Loucy (cell line): ENCODE measurements at regions not wholly inside any gene's neighbourhood (a gene's known extent, or its start where the extent isn't known, plus 50 kb on each side); places are given as distances from the start of the nearest gene placed in this dataset.
"Not testable (repeated sequence)": the region's sequence is repeated elsewhere in the genome, so short reads cannot be mapped to it uniquely, and the experiment has no call there.

Experiments
- H2AFZ ChIP-seq: fragments of 200-600 bp; sonication (generic); 2 replicates; pipeline ENCODE4 v1.6.0; 2016; ENCODE audit warnings: antibody characterized with exemption, mild to moderate bottlenecking, low read length, moderate library complexity
- H3F3A ChIP-seq: fragments of 200-600 bp; 2 replicates; pipeline ENCODE4 v1.6.0; 2016; ENCODE audit warnings: antibody characterized with exemption, low read depth, mild to moderate bottlenecking
- H3K27me3 ChIP-seq: fragments of 200-600 bp; sonication (generic); 2 replicates; pipeline ENCODE4 v1.6.1; 2014; ENCODE audit warnings: low read length, mild to moderate bottlenecking; ENCODE audit not compliant: insufficient read depth, poor library complexity, severe bottlenecking
- H3K36me3 ChIP-seq: fragments of 200-600 bp; sonication (generic); 2 replicates; pipeline ENCODE4 v1.6.1; 2016; ENCODE audit warnings: low read length; ENCODE audit not compliant: insufficient read depth
- H3K4me1 ChIP-seq: fragments of 200-600 bp; sonication (generic); 2 replicates; pipeline ENCODE4 v1.5.1; 2014; ENCODE audit warnings: low read length, mild to moderate bottlenecking; ENCODE audit not compliant: insufficient read depth, poor library complexity, severe bottlenecking
- H3K4me2 ChIP-seq: fragments of 200-600 bp; sonication (generic); 2 replicates; pipeline ENCODE4 v1.6.0; 2014; ENCODE audit warnings: antibody characterized with exemption, low read length, low read depth, mild to moderate bottlenecking; ENCODE audit not compliant: poor library complexity, severe bottlenecking
- H3K4me3 ChIP-seq: fragments of 200-600 bp; sonication (generic); 2 replicates; pipeline ENCODE4 v1.5.1; 2014; ENCODE audit warnings: low read length, mild to moderate bottlenecking, mixed read lengths; ENCODE audit not compliant: poor library complexity, severe bottlenecking
- H3K79me2 ChIP-seq: fragments of 200-600 bp; sonication (generic); 2 replicates; pipeline ENCODE4 v1.6.1; 2014; ENCODE audit warnings: low read length; ENCODE audit not compliant: insufficient read depth
- H3K9ac ChIP-seq: fragments of 200-600 bp; sonication (generic); 2 replicates; pipeline ENCODE4 v1.6.0; 2014; ENCODE audit warnings: mild to moderate bottlenecking, low read depth, low read length, moderate library complexity; ENCODE audit not compliant: poor library complexity, severe bottlenecking
- H3K9me2 ChIP-seq: fragments of 200-600 bp; sonication (generic); replicated peaks from 2 replicates; pipeline ENCODE4 v1.6.1; 2016; ENCODE audit warnings: low read depth, low read length, mixed read lengths
- H3K9me3 ChIP-seq: fragments of 200-600 bp; sonication (generic); 2 replicates; pipeline ENCODE4 v1.6.1; 2014; ENCODE audit warnings: mild to moderate bottlenecking, antibody characterized with exemption, low read length, low read depth; ENCODE audit not compliant: insufficient read depth
- H4K20me1 ChIP-seq: fragments of 200-600 bp; sonication (generic); 2 replicates; pipeline ENCODE4 v1.6.0; 2014; ENCODE audit warnings: antibody characterized with exemption, low read length, mild to moderate bottlenecking; ENCODE audit not compliant: insufficient read depth, poor library complexity, severe bottlenecking
- CTCF ChIP-seq: fragments of 200-600 bp; sonication (generic); conservative IDR thresholded peaks from 2 replicates; pipeline ENCODE4 v1.5.1; 2014; ENCODE audit warnings: mild to moderate bottlenecking, antibody characterized with exemption, low read length
- EZH2phosphoT487 ChIP-seq: fragments of 200-600 bp; IDR thresholded peaks from 2 replicates; pipeline ENCODE4 v1.6.1; 2018; ENCODE audit warnings: antibody characterized with exemption, mild to moderate bottlenecking, moderate library complexity, borderline replicate concordance

GRCh38 chr3:104263477-104263876 lies 1103.2 kb upstream of the ALCAM start:
- H3K9me2 ChIP-seq, result no peaks in the 10 kb centered on the region
- H3K36me3 ChIP-seq, result no peaks in the 10 kb centered on the region
- H3K79me2 ChIP-seq, result no peaks in the 10 kb centered on the region
- H3K4me2 ChIP-seq, result no peak overlapping the region
- H3K4me1 ChIP-seq, result no peaks in the 10 kb centered on the region
- no peak overlapping the region for H2AFZ ChIP-seq
- TF ChIP-seq EZH2phosphoT487, result no peak
- no peak for TF ChIP-seq CTCF
- no peaks in the 10 kb centered on the region for H3F3A ChIP-seq
- 0 out of 2 replicates have a peak, but pooled peaks cover 3% of the 10 kb centered on the region for H3K9me3 ChIP-seq
- H3K4me3 ChIP-seq, result no peak overlapping the region
- H3K9ac ChIP-seq, result no peak overlapping the region
- H3K27me3 ChIP-seq, result no peaks in the 10 kb centered on the region
- no peaks in the 10 kb centered on the region for H4K20me1 ChIP-seq

GRCh38 chr3:104266219-104266618 lies 1100.5 kb upstream of the ALCAM start:
- H3K9ac ChIP-seq, H3K4me1 ChIP-seq, H3K9me2 ChIP-seq, H3K27me3 ChIP-seq, H3K36me3 ChIP-seq, H2AFZ ChIP-seq, H3K9me3 ChIP-seq, H3K4me3 ChIP-seq, H4K20me1 ChIP-seq, H3K4me2 ChIP-seq, H3F3A ChIP-seq, H3K79me2 ChIP-seq: not testable (repeated sequence)

- H3K4me2 ChIP-seq, result no peak overlapping the region
- H3K9ac ChIP-seq, result no peak overlapping the region
Measured at GRCh38 chr3:104269771-104270170, 1096.9 kb upstream of the ALCAM start.

More at GRCh38 chr3:104269771-104270170, 1096.9 kb upstream of the ALCAM start:
- H3K27me3 ChIP-seq, result no peaks in the 10 kb centered on the region
- no peaks in the 10 kb centered on the region for H3K9me2 ChIP-seq
- H3K4me1 ChIP-seq, result no peaks in the 10 kb centered on the region
- no peaks in the 10 kb centered on the region for H4K20me1 ChIP-seq
- no peaks in the 10 kb centered on the region for H3F3A ChIP-seq
- no peak overlapping the region for H2AFZ ChIP-seq
- no peaks in the 10 kb centered on the region for H3K9me3 ChIP-seq
- H3K4me3 ChIP-seq, result no peak overlapping the region
- H3K79me2 ChIP-seq, result no peaks in the 10 kb centered on the region
- no peaks in the 10 kb centered on the region for H3K36me3 ChIP-seq
- TF ChIP-seq CTCF (no peak), EZH2phosphoT487 (no peak)
